Common myeloid progenitor, CD34-positive (primary cell): ENCODE measurements at regions not wholly inside any gene's neighbourhood (a gene's known extent, or its start where the extent isn't known, plus 50 kb on each side); places are given as distances from the start of the nearest gene placed in this dataset.

Experiments used
- CTCF ChIA-PET: fragments of 350-600 bp; sonication (Branson Sonifier 250); formaldehyde crosslinking; loops from one replicate; lab custom pipeline; 2021; ENCODE audit warnings: antibody characterized with exemption; lab: Charles Lee
- POLR2A ChIA-PET: fragments of 350-600 bp; sonication (Branson Sonifier 250); formaldehyde crosslinking; loops from one replicate; lab custom pipeline; 2021; ENCODE audit warnings: antibody characterized with exemption; lab: Charles Lee
- DNase-seq, 3 donors: peaks; one replicate each; pipeline versions ENCODE4 v3.0.0 to v3.0.0-alpha.2; 2013
- H3K27ac ChIP-seq, 2 experiments: 1 replicate in 1 of 2; 2 replicates in 1 of 2; pipeline ENCODE4 v1.7.0; 2013; ENCODE audit warnings: inconsistent platforms in 2 of 2, low read length in 2 of 2, mild to moderate bottlenecking in 2 of 2, low read depth in 1 of 2, moderate library complexity in 1 of 2; ENCODE audit not compliant: severe bottlenecking in 2 of 2, insufficient read depth in 1 of 2, poor library complexity in 1 of 2
- H3K27me3 ChIP-seq, 5 experiments: replicated peaks in 2 of 5; 1 replicate in 3 of 5; 2 replicates in 2 of 5; pipeline versions ENCODE4 v1.6.1 to v1.7.0; 2013; ENCODE audit warnings: low read length in 4 of 5, mild to moderate bottlenecking in 2 of 5, moderate library complexity in 2 of 5, inconsistent platforms in 1 of 5; ENCODE audit not compliant: insufficient read depth in 5 of 5, control insufficient read depth in 4 of 5
- H3K36me3 ChIP-seq, 4 experiments: 1 replicate in 2 of 4; 2 replicates in 2 of 4; pipeline versions ENCODE4 v1.6.1 to v1.7.0; 2013; ENCODE audit warnings: low read length in 3 of 4, control low read depth in 1 of 4, mild to moderate bottlenecking in 1 of 4; ENCODE audit not compliant: control insufficient read depth in 4 of 4, insufficient read depth in 4 of 4
- H3K4me1 ChIP-seq, 4 experiments: 1 replicate in 3 of 4; 2 replicates in 1 of 4; pipeline versions ENCODE4 v1.6.1 to v1.7.1; 2013; ENCODE audit warnings: low read length in 3 of 4, mild to moderate bottlenecking in 3 of 4, control low read depth in 1 of 4, inconsistent platforms in 1 of 4, moderate library complexity in 1 of 4; ENCODE audit not compliant: control insufficient read depth in 4 of 4, insufficient read depth in 4 of 4; ENCODE audit errors: control extremely low read depth in 1 of 4
- H3K4me3 ChIP-seq, 7 experiments: 1 replicate in 4 of 7; 2 replicates in 3 of 7; pipeline versions ENCODE4 v1.5.1 to v1.7.0; 2013; ENCODE audit warnings: mild to moderate bottlenecking in 7 of 7, low read length in 6 of 7, moderate library complexity in 6 of 7, inconsistent platforms in 2 of 7, low read depth in 2 of 7, control low read depth in 1 of 7; ENCODE audit not compliant: insufficient read depth in 4 of 7, control insufficient read depth in 1 of 7; ENCODE audit errors: extremely low read depth in 1 of 7
- H3K9me3 ChIP-seq, 5 experiments: 1 replicate in 4 of 5; 2 replicates in 1 of 5; pipeline versions ENCODE4 v1.6.1 to v1.7.1; 2013; ENCODE audit warnings: low read length in 4 of 5, mild to moderate bottlenecking in 2 of 5, inconsistent platforms in 1 of 5, low read depth in 1 of 5, moderate library complexity in 1 of 5; ENCODE audit not compliant: control insufficient read depth in 4 of 5, insufficient read depth in 2 of 5; ENCODE audit errors: control extremely low read depth in 1 of 5
- WGBS: methylation state at CpG from one replicate; pipeline ENCODE4 v1.1.5; 2013; ENCODE audit not compliant: insufficient coverage; 5-methylcytosine and 5-hydroxymethylcytosine counted together

- no peak overlapping the region for H3K4me3 ChIP-seq
- ChIA-PET POLR2A (no interaction called here), CTCF (interaction anchor here (1.0 to 1.4 kb wide), 3 partner anchors 9 to 11 kb away, joined by 3 to 6 read pairs (median 3); no protein-coding TSS in a partner anchor)
- H3K27ac ChIP-seq = no peak overlapping the region
- no peaks in the 10 kb centered on the region for H3K27me3 ChIP-seq
- no peaks in the 10 kb centered on the region for H3K4me1 ChIP-seq
- no peaks in the 10 kb centered on the region for H3K36me3 ChIP-seq
- WGBS = 100% methylated on average over 1 of the region's 1 CpG
- no peak for DNase-seq
- peaks cover 0 to 3% (median 0%) of the 10 kb centered on the region in 5 experiments for H3K9me3 ChIP-seq
Measured at GRCh38 chr5:102691434-102691833, 63.7 kb upstream of the PAM start.

GRCh38 chr5:102700120-102700831 is 54.8 kb upstream of the PAM start:
- H3K4me1 ChIP-seq = peaks cover 0 to 3% (median 0%) of the 10 kb centered on the region in 4 experiments
- H3K36me3 ChIP-seq = no peaks in the 10 kb centered on the region
- WGBS = no CpG with 5 or more reads among the region's 1 CpG
- ChIA-PET POLR2A (no interaction called here), CTCF (interaction anchor here (1.2 kb wide), 1 partner anchor 11 kb away, joined by 3 read pairs; no protein-coding TSS in a partner anchor)
- no peaks in the 10 kb centered on the region for H3K27me3 ChIP-seq
- no peak overlapping the region for H3K27ac ChIP-seq
- no peak for DNase-seq
- no peaks in the 10 kb centered on the region for H3K9me3 ChIP-seq
- H3K4me3 ChIP-seq = no peak overlapping the region

- H3K9me3 ChIP-seq = no peaks in the 10 kb centered on the region
- CTCF ChIA-PET = interaction anchor here (1.0 kb wide), 1 partner anchor 9 kb away, joined by 3 read pairs; no protein-coding TSS in a partner anchor
- no peak overlapping the region for H3K4me3 ChIP-seq
- H3K4me1 ChIP-seq = peaks cover 0 to 3% (median 0%) of the 10 kb centered on the region in 4 experiments
- no CpG with 5 or more reads among the region's 2 CpGs for WGBS
- POLR2A ChIA-PET = no interaction called here
- H3K27ac ChIP-seq = no peak overlapping the region
- H3K27me3 ChIP-seq = no peaks in the 10 kb centered on the region
- H3K36me3 ChIP-seq = no peaks in the 10 kb centered on the region
- DNase-seq = no peak
Measured at GRCh38 chr5:102700916-102701315, 54.2 kb upstream of the PAM start.

GRCh38 chr5:102701748-102702147 is 53.4 kb upstream of the PAM start:
- CTCF ChIA-PET = interaction anchor here (1.0 to 1.8 kb wide), 2 partner anchors 10 to 20 kb away, joined by 3 to 5 read pairs; no protein-coding TSS in a partner anchor
- H3K27ac ChIP-seq = no peak overlapping the region
- POLR2A ChIA-PET = no interaction called here
- H3K4me3 ChIP-seq = no peak overlapping the region
- no peaks in the 10 kb centered on the region for H3K27me3 ChIP-seq
- H3K36me3 ChIP-seq = no peaks in the 10 kb centered on the region
- H3K9me3 ChIP-seq = no peaks in the 10 kb centered on the region
- H3K4me1 ChIP-seq = peaks cover 0 to 3% (median 0%) of the 10 kb centered on the region in 4 experiments
- no peak for DNase-seq
